NCI-H748 (cell line): ENCODE measurements at regions not wholly inside any gene's neighbourhood (a gene's known extent, or its start where the extent isn't known, plus 50 kb on each side); places are given as distances from the start of the nearest gene placed in this dataset.

Experiments used
- DNase-seq: peaks from one replicate; lab custom pipeline; 2025; ENCODE audit not compliant: unreplicated experiment; lab: John Stamatoyannopoulos, UW

- no peak for DNase-seq
Measured at GRCh38 chr20:60727425-60727824, 524.6 kb upstream of the CDH4 start.

- DNase-seq, result no peak
Measured at GRCh38 chr20:60728705-60729104, 523.4 kb upstream of the CDH4 start.

GRCh38 chr20:60729135-60729900, 522.7 kb upstream of the CDH4 start:
- no peak for DNase-seq

- no peak for DNase-seq
Measured at GRCh38 chr20:60732322-60732721, 519.7 kb upstream of the CDH4 start.

- no peak for DNase-seq
Measured at GRCh38 chr20:60748086-60748485, 504.0 kb upstream of the CDH4 start.

GRCh38 chr20:60749804-60750602, 502.1 kb upstream of the CDH4 start:
- no peak for DNase-seq

- no peak for DNase-seq
Measured at GRCh38 chr20:60750909-60751308, 501.2 kb upstream of the CDH4 start.

- DNase-seq, result no peak
Measured at GRCh38 chr20:60751826-60752225, 500.2 kb upstream of the CDH4 start.

GRCh38 chr20:60752741-60753420, 499.2 kb upstream of the CDH4 start:
- peak; percentile 32 for DNase-seq

- DNase-seq, result no peak
Measured at GRCh38 chr20:60754856-60755255, 497.2 kb upstream of the CDH4 start.

- no peak for DNase-seq
Measured at GRCh38 chr20:60759651-60760050, 492.4 kb upstream of the CDH4 start.

- DNase-seq, result no peak
Measured at GRCh38 chr20:60760256-60761000, 491.6 kb upstream of the CDH4 start.

GRCh38 chr20:60761056-60761455, 491.0 kb upstream of the CDH4 start:
- DNase-seq, result no peak

GRCh38 chr20:60762386-60762785, 489.7 kb upstream of the CDH4 start:
- no peak for DNase-seq

- DNase-seq, result no peak
Measured at GRCh38 chr20:60764328-60764727, 487.7 kb upstream of the CDH4 start.

- no peak for DNase-seq
Measured at GRCh38 chr20:60764771-60765170, 487.3 kb upstream of the CDH4 start.

- DNase-seq, result no peak
Measured at GRCh38 chr20:60765821-60766403, 486.1 kb upstream of the CDH4 start.

GRCh38 chr20:60768216-60768615, 483.8 kb upstream of the CDH4 start:
- DNase-seq, result no peak

GRCh38 chr20:60780388-60781025, 471.6 kb upstream of the CDH4 start:
- DNase-seq, result no peak

GRCh38 chr20:60782959-60783625, 469.0 kb upstream of the CDH4 start:
- DNase-seq, result no peak
